H9 (cell line): ENCODE measurements at regions not wholly inside any gene's neighbourhood (a gene's known extent, or its start where the extent isn't known, plus 50 kb on each side); places are given as distances from the start of the nearest gene placed in this dataset.

Source experiments
- DNase-seq: peaks from one replicate; pipeline ENCODE4 v3.0.0-alpha.2; 2017
- H2AFZ ChIP-seq: one replicate; pipeline ENCODE4 v1.6.1; 2013; ENCODE audit warnings: mild to moderate bottlenecking, low read length, control low read depth, moderate library complexity
- H2AK5ac ChIP-seq: 2 replicates; pipeline ENCODE4 v1.6.1; 2013; ENCODE audit warnings: low read length, control low read depth, mixed read lengths; ENCODE audit not compliant: insufficient read length
- H2BK120ac ChIP-seq: one replicate; pipeline ENCODE4 v1.6.1; 2013; ENCODE audit warnings: low read depth, mild to moderate bottlenecking, low read length, control low read depth, inconsistent platforms; ENCODE audit not compliant: poor library complexity, severe bottlenecking
- H2BK12ac ChIP-seq: 2 replicates; pipeline ENCODE4 v1.6.1; 2013; ENCODE audit warnings: low read length, control low read depth, mixed read lengths, low read depth; ENCODE audit not compliant: insufficient read length
- H2BK15ac ChIP-seq: 2 replicates; pipeline ENCODE4 v1.6.1; 2013; ENCODE audit warnings: low read depth, low read length, control low read depth
- H2BK20ac ChIP-seq: one replicate; pipeline ENCODE4 v1.6.1; 2013; ENCODE audit warnings: low read depth, mild to moderate bottlenecking, low read length, control low read depth, inconsistent platforms; ENCODE audit not compliant: poor library complexity, severe bottlenecking
- H2BK5ac ChIP-seq: 2 replicates; pipeline ENCODE4 v1.6.1; 2013; ENCODE audit warnings: low read length, control low read depth, mixed read lengths; ENCODE audit not compliant: insufficient read length
- H3K14ac ChIP-seq: 2 replicates; pipeline ENCODE4 v1.6.1; 2013; ENCODE audit warnings: low read length, control low read depth; ENCODE audit not compliant: insufficient read depth
- H3K18ac ChIP-seq: 2 replicates; pipeline ENCODE4 v1.6.1; 2013; ENCODE audit warnings: low read depth, mild to moderate bottlenecking, mixed read lengths, low read length, control low read depth; ENCODE audit not compliant: insufficient read length
- H3K23ac ChIP-seq: 2 replicates; pipeline ENCODE4 v1.6.1; 2013; ENCODE audit warnings: low read length, control low read depth, mixed read lengths, low read depth; ENCODE audit not compliant: insufficient read length
- H3K23me2 ChIP-seq: 2 replicates; pipeline ENCODE4 v1.6.1; 2013; ENCODE audit warnings: low read depth, mild to moderate bottlenecking, mixed read lengths, low read length, control low read depth; ENCODE audit not compliant: insufficient read length, poor library complexity, severe bottlenecking
- H3K27ac ChIP-seq: 2 replicates; pipeline ENCODE4 v1.5.1; 2013; ENCODE audit warnings: low read length, control low read depth, mixed read lengths, low read depth; ENCODE audit not compliant: insufficient read length
- H3K27me3 ChIP-seq: 2 replicates; pipeline ENCODE4 v1.6.1; 2013; ENCODE audit warnings: low read length, control low read depth, inconsistent platforms; ENCODE audit not compliant: insufficient read depth
- H3K4ac ChIP-seq: 2 replicates; pipeline ENCODE4 v1.6.1; 2013; ENCODE audit warnings: low read depth, mild to moderate bottlenecking, control low read depth, inconsistent platforms, low read length, moderate library complexity
- H3K4me1 ChIP-seq: 2 replicates; pipeline ENCODE4 v1.6.1; 2013; ENCODE audit warnings: low read length, control low read depth, inconsistent platforms; ENCODE audit not compliant: insufficient read depth
- H3K4me2 ChIP-seq: 2 replicates; pipeline ENCODE4 v1.6.1; 2013; ENCODE audit warnings: low read length, control low read depth, mixed read lengths; ENCODE audit not compliant: insufficient read length, insufficient read depth
- H3K56ac ChIP-seq: 2 replicates; pipeline ENCODE4 v1.6.1; 2013; ENCODE audit warnings: low read depth, mild to moderate bottlenecking, mixed read lengths, low read length, control low read depth; ENCODE audit not compliant: insufficient read length
- H3K79me1 ChIP-seq: 2 replicates; pipeline ENCODE4 v1.6.1; 2013; ENCODE audit warnings: low read depth, mild to moderate bottlenecking, moderate library complexity, low read length, control low read depth, inconsistent platforms; ENCODE audit not compliant: insufficient read depth, poor library complexity, severe bottlenecking
- H3K79me2 ChIP-seq: 2 replicates; pipeline ENCODE4 v1.6.1; 2013; ENCODE audit warnings: low read length, control low read depth, inconsistent platforms; ENCODE audit not compliant: insufficient read depth
- H3K9ac ChIP-seq: 2 replicates; pipeline ENCODE4 v1.6.1; 2013; ENCODE audit warnings: low read length, control low read depth, mixed read lengths; ENCODE audit not compliant: insufficient read length; ENCODE audit errors: extremely low read depth
- H3K9me3 ChIP-seq: one replicate; pipeline ENCODE4 v1.6.1; 2013; ENCODE audit warnings: low read depth, low read length, inconsistent platforms; ENCODE audit not compliant: control insufficient read depth
- H3T11ph ChIP-seq: one replicate; pipeline ENCODE4 v1.6.1; 2013; ENCODE audit warnings: mild to moderate bottlenecking, low read length, control low read depth, inconsistent platforms
- H4K20me1 ChIP-seq: one replicate; pipeline ENCODE4 v1.6.1; 2013; ENCODE audit not compliant: control insufficient read depth, insufficient read length, insufficient read depth
- H4K5ac ChIP-seq: 2 replicates; pipeline ENCODE4 v1.6.1; 2013; ENCODE audit warnings: low read depth, mild to moderate bottlenecking, mixed read lengths, low read length, control low read depth; ENCODE audit not compliant: insufficient read length
- H4K8ac ChIP-seq: replicated peaks from 2 replicates; pipeline ENCODE4 v1.6.1; 2013; ENCODE audit warnings: low read length, control low read depth, mixed read lengths, low read depth; ENCODE audit not compliant: insufficient read length
- H4K91ac ChIP-seq: 2 replicates; pipeline ENCODE4 v1.6.1; 2013; ENCODE audit warnings: low read depth, mild to moderate bottlenecking, moderate library complexity, mixed read lengths, low read length, control low read depth; ENCODE audit not compliant: insufficient read length
- H3K27ac Mint-ChIP-seq, 3 experiments: 2 replicates in 2 of 3; 3 replicates in 1 of 3; pipeline ENCODE4 v1.8.0; 2020 to 2021; ENCODE audit warnings: mixed read lengths in 3 of 3, mild to moderate bottlenecking in 1 of 3, moderate library complexity in 1 of 3
- H3K27me3 Mint-ChIP-seq: 2 replicates; pipeline ENCODE4 v1.8.0; 2021; ENCODE audit warnings: low read depth, mild to moderate bottlenecking, moderate library complexity, mixed read lengths
- H3K36me3 Mint-ChIP-seq, 3 experiments: 2 replicates in 2 of 3; 3 replicates in 1 of 3; pipeline ENCODE4 v1.8.0; 2020 to 2021; ENCODE audit warnings: low read depth in 3 of 3, mixed read lengths in 3 of 3; ENCODE audit not compliant: insufficient read depth in 1 of 3
- H3K4me1 Mint-ChIP-seq, 2 experiments: 2 replicates each; pipeline ENCODE4 v1.8.0; 2020; ENCODE audit warnings: mixed read lengths in 2 of 2
- H3K4me3 Mint-ChIP-seq, 2 experiments: 2 replicates in 1 of 2; 3 replicates in 1 of 2; pipeline ENCODE4 v1.8.0; 2020 to 2021; ENCODE audit warnings: mild to moderate bottlenecking in 2 of 2, mixed read lengths in 2 of 2, moderate library complexity in 1 of 2
- H3K9me3 Mint-ChIP-seq, 2 experiments: 2 replicates in 1 of 2; 3 replicates in 1 of 2; pipeline ENCODE4 v1.8.0; 2020; ENCODE audit warnings: mild to moderate bottlenecking in 2 of 2, mixed read lengths in 2 of 2, moderate library complexity in 1 of 2
- CTCF ChIP-seq: fragments of 200-600 bp; sonication (generic); conservative IDR thresholded peaks from 3 replicates; pipeline ENCODE4 v1.8.0; 2021; ENCODE audit warnings: antibody characterized with exemption, mild to moderate bottlenecking
- WGBS: extraction: QIAGEN DNeasy Blood & Tissue Kit; methylation state at CpG from one replicate; pipeline ENCODE4 v1.1.7; 2013; ENCODE audit warnings: missing lambda C conversion rate, low lambda C conversion rate, mixed read lengths; ENCODE audit not compliant: insufficient read length; ENCODE audit errors: extremely low coverage; 5-methylcytosine and 5-hydroxymethylcytosine counted together

- Histone ChIP-seq H4K5ac (no peak overlapping the region), H3K79me2 (no peaks in the 10 kb centered on the region), H3K27ac (no peak overlapping the region), H3K4me2 (no peak overlapping the region), H3K9me3 (no peaks in the 10 kb centered on the region), H3T11ph (no peak overlapping the region), H4K8ac (no peak overlapping the region), H3K23ac (no peak overlapping the region), H2BK120ac (no peak overlapping the region), H4K20me1 (no peaks in the 10 kb centered on the region), H2AK5ac (no peak overlapping the region), H2BK20ac (no peak overlapping the region), H3K14ac (no peak overlapping the region), H3K18ac (no peak overlapping the region), H4K91ac (no peak overlapping the region), H3K56ac (no peak overlapping the region), H3K9ac (no peak overlapping the region), H3K79me1 (no peaks in the 10 kb centered on the region), H2BK5ac (no peak overlapping the region), H3K4me1 (no peaks in the 10 kb centered on the region), H2BK12ac (no peak overlapping the region), H2AFZ (no peak overlapping the region), H3K27me3 (no peaks in the 10 kb centered on the region), H3K23me2 (no peaks in the 10 kb centered on the region), H2BK15ac (no peak overlapping the region), H3K4ac (no peak overlapping the region)
- Mint-ChIP-seq H3K27me3 (no peaks in the 10 kb centered on the region; the same call in 1 of the 2 replicates), H3K36me3 (no peaks in the 10 kb centered on the region), H3K27ac (no peak overlapping the region), H3K4me3 (no peak overlapping the region), H3K9me3 (no peaks in the 10 kb centered on the region; a peak in 2 of 5 replicates), H3K4me1 (no peaks in the 10 kb centered on the region)
- WGBS: no CpG with 5 or more reads among the region's 1 CpG
- no peak for DNase-seq
- TF ChIP-seq CTCF: no peak
Measured at GRCh38 chr5:54628050-54628449, 110.5 kb downstream of the SNX18 start.
